B cell (primary cell): ENCODE measurements at regions not wholly inside any gene's neighbourhood (a gene's known extent, or its start where the extent isn't known, plus 50 kb on each side); places are given as distances from the start of the nearest gene placed in this dataset.

Experiments used
- EZH2 ChIP-seq: IDR thresholded peaks from 2 replicates; pipeline ENCODE4 v1.6.1; 2012; ENCODE audit warnings: borderline replicate concordance, low read depth, mild to moderate bottlenecking, moderate library complexity, low read length; ENCODE audit not compliant: insufficient read depth, poor library complexity, severe bottlenecking
- TF ChIP-seq, protein P1 (sequence below): fragments of 200-600 bp; IDR thresholded peaks from one replicate; pipeline ENCODE4 v1.8.0; 2022; ENCODE audit warnings: antibody characterized with exemption, mild to moderate bottlenecking

DNA sequence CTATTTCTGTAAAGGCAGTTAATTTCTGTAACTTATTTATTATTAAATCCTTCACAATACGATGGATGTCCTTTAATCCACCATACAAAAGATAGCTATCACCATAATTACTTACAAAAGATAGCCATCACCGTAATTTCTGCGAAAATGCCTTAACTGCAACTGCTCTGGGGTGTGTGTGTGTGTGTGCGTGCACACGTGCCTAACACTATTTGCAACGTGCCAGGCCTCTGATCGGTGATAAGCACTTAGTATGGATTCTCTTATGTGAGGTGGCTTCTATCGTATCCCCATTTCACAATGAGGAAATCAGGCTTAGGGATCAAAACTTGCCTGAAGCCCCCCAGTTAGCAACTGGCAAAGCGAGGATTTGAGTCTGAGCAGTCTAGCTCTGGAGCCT, 67.1 kb upstream of the RBM24 start:
- TF ChIP-seq, protein P1, sequence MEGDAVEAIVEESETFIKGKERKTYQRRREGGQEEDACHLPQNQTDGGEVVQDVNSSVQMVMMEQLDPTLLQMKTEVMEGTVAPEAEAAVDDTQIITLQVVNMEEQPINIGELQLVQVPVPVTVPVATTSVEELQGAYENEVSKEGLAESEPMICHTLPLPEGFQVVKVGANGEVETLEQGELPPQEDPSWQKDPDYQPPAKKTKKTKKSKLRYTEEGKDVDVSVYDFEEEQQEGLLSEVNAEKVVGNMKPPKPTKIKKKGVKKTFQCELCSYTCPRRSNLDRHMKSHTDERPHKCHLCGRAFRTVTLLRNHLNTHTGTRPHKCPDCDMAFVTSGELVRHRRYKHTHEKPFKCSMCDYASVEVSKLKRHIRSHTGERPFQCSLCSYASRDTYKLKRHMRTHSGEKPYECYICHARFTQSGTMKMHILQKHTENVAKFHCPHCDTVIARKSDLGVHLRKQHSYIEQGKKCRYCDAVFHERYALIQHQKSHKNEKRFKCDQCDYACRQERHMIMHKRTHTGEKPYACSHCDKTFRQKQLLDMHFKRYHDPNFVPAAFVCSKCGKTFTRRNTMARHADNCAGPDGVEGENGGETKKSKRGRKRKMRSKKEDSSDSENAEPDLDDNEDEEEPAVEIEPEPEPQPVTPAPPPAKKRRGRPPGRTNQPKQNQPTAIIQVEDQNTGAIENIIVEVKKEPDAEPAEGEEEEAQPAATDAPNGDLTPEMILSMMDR = no peak
- TF ChIP-seq EZH2 = no peak
